Tibial nerve (tissue), 4 donors: ENCODE measurements at regions not wholly inside any gene's neighbourhood (a gene's known extent, or its start where the extent isn't known, plus 50 kb on each side); places are given as distances from the start of the nearest gene placed in this dataset.

Experiments used
- DNase-seq, 2 donors: peaks; one replicate each; pipeline ENCODE4 v3.0.0-alpha.2; 2019; ENCODE audit warnings: low spot score in 2 of 2
- H3K27ac ChIP-seq, 4 donors: fragments of 200-600 bp; sonication (generic) in 3 of 4; one replicate each; pipeline ENCODE4 v1.5.1; 2017 to 2019; ENCODE audit warnings: mild to moderate bottlenecking in 1 of 4
- H3K27me3 ChIP-seq, 2 donors: fragments of 200-600 bp; sonication (generic) in 1 of 2; one replicate each; pipeline versions ENCODE4 v1.5.1 to v1.6.0; 2017 to 2019
- H3K36me3 ChIP-seq, 3 donors: fragments of 200-600 bp; sonication (generic); one replicate each; pipeline ENCODE4 v1.5.1; 2018 to 2019
- H3K4me1 ChIP-seq, 4 donors: fragments of 200-600 bp; sonication (generic) in 3 of 4; one replicate each; pipeline ENCODE4 v1.5.1; 2017 to 2019
- H3K4me3 ChIP-seq, 4 donors: fragments of 200-600 bp; sonication (generic) in 3 of 4; one replicate each; pipeline ENCODE4 v1.5.1; 2017 to 2019; ENCODE audit warnings: mild to moderate bottlenecking in 1 of 4, moderate library complexity in 1 of 4
- H3K9me3 ChIP-seq, 4 donors: fragments of 200-600 bp; sonication (generic) in 3 of 4; one replicate each; pipeline ENCODE4 v1.5.1; 2017 to 2019
- EP300 ChIP-seq, 2 donors: sonication (generic); formaldehyde crosslinking; IDR thresholded peaks; one replicate each; pipeline ENCODE4 v1.6.1; 2017; ENCODE audit warnings: antibody characterized with exemption in 2 of 2, mild to moderate bottlenecking in 1 of 2
- POLR2A ChIP-seq, 2 donors: fragments of 450-650 bp; IDR thresholded peaks; one replicate each; pipeline ENCODE4 v1.6.1; 2017; ENCODE audit warnings: antibody characterized with exemption in 2 of 2, mild to moderate bottlenecking in 2 of 2, moderate library complexity in 2 of 2
- WGBS, 2 donors: methylation state at CpG; one replicate each; pipeline ENCODE4 v1.1.5; 2018; 5-methylcytosine and 5-hydroxymethylcytosine counted together
- TF ChIP-seq, protein P1 (sequence below), 5 experiments: fragments of 200-600 bp in 3 of 5; fragments of 450-650 bp in 2 of 5; sonication (generic) in 3 of 5; IDR thresholded peaks; one replicate each; pipeline ENCODE4 v1.5.1; 2016 to 2019; ENCODE audit warnings: antibody characterized with exemption in 5 of 5, mild to moderate bottlenecking in 3 of 5, moderate library complexity in 2 of 5

DNA sequence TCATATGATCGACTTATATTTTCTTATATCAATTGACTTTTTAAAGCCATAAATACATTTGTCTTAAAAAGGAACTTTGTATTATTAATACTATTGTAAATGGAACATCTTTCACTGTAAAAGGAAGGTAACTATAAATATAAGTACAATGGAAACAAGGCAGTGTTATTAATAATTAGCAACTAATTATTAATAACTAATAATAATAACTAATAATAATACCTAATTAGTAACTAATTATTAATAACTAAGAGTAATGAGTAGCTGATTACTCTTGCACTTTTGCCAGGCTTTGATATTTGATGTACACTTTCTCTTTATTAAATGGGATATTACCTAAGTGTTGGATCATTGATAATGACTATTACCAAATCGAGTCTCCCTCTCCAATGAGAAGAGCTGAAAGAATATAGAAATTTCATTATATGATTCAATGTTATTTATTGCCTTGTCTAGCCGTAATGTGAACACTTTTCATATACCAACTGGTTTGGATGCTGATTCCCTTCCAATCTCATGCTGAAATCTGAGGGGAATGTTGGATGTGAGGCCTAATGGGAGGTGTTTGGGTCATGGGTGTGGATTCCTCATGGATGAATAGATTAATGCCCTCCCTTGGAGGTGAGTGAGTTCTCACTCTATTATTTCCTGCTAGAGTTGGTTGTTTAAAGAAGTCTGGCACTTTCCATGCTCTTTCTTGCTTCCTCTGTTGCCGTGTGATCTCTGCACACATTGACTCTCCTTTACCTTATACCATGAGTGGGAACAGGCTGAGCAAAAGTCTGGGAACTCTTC lies 202.1 kb upstream of the ZBTB20 start:
- Histone ChIP-seq H3K4me1 (peaks cover 0 to 12% (median 1%) of the 10 kb centered on the region in 4 donors), H3K9me3 (no peaks in the 10 kb centered on the region), H3K4me3 (no peak overlapping the region), H3K27me3 (no peaks in the 10 kb centered on the region), H3K36me3 (no peaks in the 10 kb centered on the region), H3K27ac (no peak overlapping the region)
- WGBS, 2 donors: 91 to 92% methylated on average over 4 of the region's 4 CpGs
- no peak for DNase-seq
- TF ChIP-seq EP300 (IDR thresholded peaks at IDR 0.05) (no peak), POLR2A (IDR thresholded peaks at IDR 0.05) (no peak)
- TF ChIP-seq, protein P1, sequence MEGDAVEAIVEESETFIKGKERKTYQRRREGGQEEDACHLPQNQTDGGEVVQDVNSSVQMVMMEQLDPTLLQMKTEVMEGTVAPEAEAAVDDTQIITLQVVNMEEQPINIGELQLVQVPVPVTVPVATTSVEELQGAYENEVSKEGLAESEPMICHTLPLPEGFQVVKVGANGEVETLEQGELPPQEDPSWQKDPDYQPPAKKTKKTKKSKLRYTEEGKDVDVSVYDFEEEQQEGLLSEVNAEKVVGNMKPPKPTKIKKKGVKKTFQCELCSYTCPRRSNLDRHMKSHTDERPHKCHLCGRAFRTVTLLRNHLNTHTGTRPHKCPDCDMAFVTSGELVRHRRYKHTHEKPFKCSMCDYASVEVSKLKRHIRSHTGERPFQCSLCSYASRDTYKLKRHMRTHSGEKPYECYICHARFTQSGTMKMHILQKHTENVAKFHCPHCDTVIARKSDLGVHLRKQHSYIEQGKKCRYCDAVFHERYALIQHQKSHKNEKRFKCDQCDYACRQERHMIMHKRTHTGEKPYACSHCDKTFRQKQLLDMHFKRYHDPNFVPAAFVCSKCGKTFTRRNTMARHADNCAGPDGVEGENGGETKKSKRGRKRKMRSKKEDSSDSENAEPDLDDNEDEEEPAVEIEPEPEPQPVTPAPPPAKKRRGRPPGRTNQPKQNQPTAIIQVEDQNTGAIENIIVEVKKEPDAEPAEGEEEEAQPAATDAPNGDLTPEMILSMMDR (IDR thresholded peaks at IDR 0.05): no peak

DNA sequence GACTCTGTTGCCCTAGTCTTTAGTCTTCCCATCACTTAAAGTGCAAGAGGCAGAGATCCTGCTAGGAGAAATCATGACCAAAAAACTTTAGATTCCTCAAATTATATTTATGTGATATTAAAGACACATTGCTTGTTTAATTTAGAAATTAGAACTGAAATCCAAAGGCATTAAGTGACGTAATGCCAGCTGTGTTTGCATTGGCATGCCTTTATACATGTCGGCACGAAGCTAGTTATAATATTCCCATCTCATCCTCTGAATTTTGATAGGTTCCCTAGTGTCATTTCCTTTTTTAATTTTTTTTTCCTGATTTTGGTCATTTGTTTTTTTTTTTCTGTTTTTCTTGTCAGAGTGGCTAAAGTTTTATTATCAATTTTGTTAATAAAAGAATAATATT lies 203.5 kb upstream of the ZBTB20 start:
- Histone ChIP-seq H3K27ac (no peak overlapping the region), H3K27me3 (no peaks in the 10 kb centered on the region), H3K4me1 (peaks cover 0 to 12% (median 1%) of the 10 kb centered on the region in 4 donors), H3K36me3 (no peaks in the 10 kb centered on the region), H3K4me3 (no peak overlapping the region), H3K9me3 (no peaks in the 10 kb centered on the region)
- TF ChIP-seq EP300 (IDR thresholded peaks at IDR 0.05) (no peak), POLR2A (IDR thresholded peaks at IDR 0.05) (no peak)
- TF ChIP-seq, protein P1 (IDR thresholded peaks at IDR 0.05): no peak
- 49 to 53% methylated on average over 3 of the region's 3 CpGs for WGBS, 2 donors
- no peak for DNase-seq

DNA sequence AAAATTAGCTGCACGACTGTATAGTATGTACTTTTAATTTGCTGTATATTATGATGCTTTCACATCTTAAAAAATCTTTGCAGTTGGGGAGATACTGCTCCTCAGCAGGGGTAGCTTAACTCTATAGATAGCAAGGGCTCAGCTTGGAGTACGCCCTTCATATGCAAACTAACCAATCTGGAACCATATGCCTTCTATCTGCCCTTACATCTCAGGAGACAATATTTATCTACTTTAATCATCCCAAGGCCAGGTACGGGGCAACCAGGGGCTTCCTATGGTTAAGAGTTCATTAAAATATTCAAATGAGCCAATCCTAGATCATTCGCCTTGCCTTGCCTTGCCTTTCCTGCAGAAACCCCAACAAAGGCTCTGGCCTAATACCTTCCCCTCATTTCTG lies 204.1 kb upstream of the ZBTB20 start:
- H3K36me3 ChIP-seq: no peaks in the 10 kb centered on the region
- TF ChIP-seq EP300 (IDR thresholded peaks at IDR 0.05): no peak
- H3K4me1 ChIP-seq: peaks cover 0 to 12% (median 1%) of the 10 kb centered on the region in 4 donors
- no peak overlapping the region for H3K27ac ChIP-seq
- H3K27me3 ChIP-seq: no peaks in the 10 kb centered on the region
- no peak for DNase-seq
- H3K9me3 ChIP-seq: no peaks in the 10 kb centered on the region
- WGBS, 2 donors: 82 to 89% methylated on average over 4 of the region's 4 CpGs
- H3K4me3 ChIP-seq: no peak overlapping the region

DNA sequence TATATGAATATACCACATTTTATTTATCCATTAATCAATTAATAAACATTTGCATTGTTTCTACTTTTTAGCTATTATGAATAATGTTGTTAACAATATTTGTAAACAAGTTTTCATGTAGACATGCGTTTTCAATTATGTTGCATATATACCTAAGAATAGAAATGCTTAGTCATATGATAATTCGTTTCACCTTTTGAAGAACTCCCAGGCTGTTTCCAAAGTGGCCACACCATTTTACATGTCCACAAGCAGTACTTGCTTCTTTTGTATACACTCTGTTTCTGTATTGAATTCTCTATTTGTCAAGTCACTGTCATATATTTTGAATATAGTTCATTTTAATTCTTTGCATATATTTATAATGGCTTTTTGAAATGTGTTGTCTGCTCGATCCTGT lies 206.9 kb upstream of the ZBTB20 start:
- 85 to 92% methylated on average over 3 of the region's 3 CpGs for WGBS, 2 donors
- H3K4me3 ChIP-seq: no peak overlapping the region
- no peak overlapping the region for H3K27ac ChIP-seq
- no peaks in the 10 kb centered on the region for H3K9me3 ChIP-seq
- H3K36me3 ChIP-seq: no peaks in the 10 kb centered on the region
- no peak for DNase-seq
- H3K4me1 ChIP-seq: no peaks in the 10 kb centered on the region
- H3K27me3 ChIP-seq: no peaks in the 10 kb centered on the region
- TF ChIP-seq, protein P1 (IDR thresholded peaks at IDR 0.05): no peak
- no peak for TF ChIP-seq POLR2A (IDR thresholded peaks at IDR 0.05)
- TF ChIP-seq EP300 (IDR thresholded peaks at IDR 0.05): no peak

DNA sequence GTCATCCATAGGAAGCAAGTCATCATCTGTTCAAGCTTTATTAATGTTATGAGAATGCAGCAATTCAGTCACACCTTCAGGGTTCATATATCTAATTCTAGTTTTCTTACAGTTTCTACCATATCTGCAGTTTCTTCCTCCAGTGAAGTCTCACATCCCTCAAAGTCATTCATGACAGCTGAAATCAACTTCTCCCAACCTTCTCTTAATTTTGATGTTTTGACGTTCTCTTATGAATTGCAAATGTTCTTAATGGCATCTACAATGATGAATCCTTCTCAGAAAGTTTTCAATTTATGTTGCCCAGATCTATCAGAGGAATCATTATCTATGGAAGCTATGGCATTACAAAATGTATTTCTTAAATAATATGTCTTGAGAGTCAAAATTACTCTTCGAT lies 210.4 kb upstream of the ZBTB20 start:
- no peak for DNase-seq
- no peaks in the 10 kb centered on the region for H3K36me3 ChIP-seq
- TF ChIP-seq, protein P1 (IDR thresholded peaks at IDR 0.05): no peak
- TF ChIP-seq EP300 (IDR thresholded peaks at IDR 0.05) (no peak), POLR2A (IDR thresholded peaks at IDR 0.05) (no peak)
- peaks cover 0 to 5% (median 0%) of the 10 kb centered on the region in 4 donors for H3K4me1 ChIP-seq
- no peak overlapping the region for H3K27ac ChIP-seq
- H3K9me3 ChIP-seq: no peaks in the 10 kb centered on the region
- no peak overlapping the region for H3K4me3 ChIP-seq
- no peaks in the 10 kb centered on the region for H3K27me3 ChIP-seq
- WGBS, 2 donors: 95 to 98% methylated on average over 2 of the region's 2 CpGs
